Activated CD8-positive, alpha-beta T cell treated with anti-CD3 and anti-CD28 coated beads for 36 hours (primary cell): ENCODE measurements at regions not wholly inside any gene's neighbourhood (a gene's known extent, or its start where the extent isn't known, plus 50 kb on each side); places are given as distances from the start of the nearest gene placed in this dataset.
"Not testable (repeated sequence)": the region's sequence is repeated elsewhere in the genome, so short reads cannot be mapped to it uniquely, and the experiment has no call there.

Source experiments
- ATAC-seq: fragments of 200-7000 bp; cut with Tn5 transposase; one replicate; pipeline ENCODE4 v1.10.0; 2021; ENCODE audit warnings: mild to moderate bottlenecking, moderate library complexity
- CTCF ChIA-PET: fragments of 350-600 bp; sonication (Branson Sonifier 250); formaldehyde crosslinking; loops from one replicate; lab custom pipeline; 2021; ENCODE audit warnings: antibody characterized with exemption; lab: Charles Lee
- POLR2A ChIA-PET: fragments of 350-600 bp; sonication (Branson Sonifier 250); formaldehyde crosslinking; loops from one replicate; lab custom pipeline; 2021; ENCODE audit warnings: antibody characterized with exemption; lab: Charles Lee
- DNase-seq: peaks from one replicate; pipeline ENCODE4 v3.0.0-alpha.2; 2020
- H3K27ac Mint-ChIP-seq: one replicate; pipeline ENCODE4 v1.8.0; 2021; ENCODE audit warnings: mild to moderate bottlenecking, mixed read lengths
- H3K27me3 Mint-ChIP-seq: one replicate; pipeline ENCODE4 v1.8.0; 2021; ENCODE audit warnings: mixed read lengths
- H3K36me3 Mint-ChIP-seq: one replicate; pipeline ENCODE4 v1.8.0; 2021; ENCODE audit warnings: low read depth, mixed read lengths
- H3K4me1 Mint-ChIP-seq: one replicate; pipeline ENCODE4 v1.8.0; 2021; ENCODE audit warnings: low read depth, mixed read lengths
- H3K4me3 Mint-ChIP-seq: one replicate; pipeline ENCODE4 v1.8.0; 2021; ENCODE audit warnings: mild to moderate bottlenecking, moderate library complexity, mixed read lengths
- H3K9me3 Mint-ChIP-seq: one replicate; pipeline ENCODE4 v1.8.0; 2021; ENCODE audit warnings: mixed read lengths
- intact Hi-C: fragments of 100-400 bp; cut with micrococcal nuclease; formaldehyde crosslinking; loops from one replicate; pipeline ENCODE4 v1.10.0; 2022
- TF ChIP-seq, protein P1 (sequence below): fragments of 200-600 bp; IDR thresholded peaks from one replicate; pipeline ENCODE4 v1.8.0; 2022; ENCODE audit warnings: antibody characterized with exemption, mild to moderate bottlenecking

- POLR2A ChIA-PET, result no interaction called here
- no peak for ATAC-seq
These were observed 139.2 kb downstream of the ARL4C start for GRCh38 chr2:234357666-234358065.

GRCh38 chr2:234355808-234356365 lies 141.0 kb downstream of the ARL4C start:
- POLR2A ChIA-PET, result no interaction called here
- DNase-seq (no peak), ATAC-seq (no peak)
- no peaks in the 10 kb centered on the region for H3K36me3 Mint-ChIP-seq
- no peak overlapping the region for H3K4me3 Mint-ChIP-seq
- peaks cover 10% of the 10 kb centered on the region for H3K4me1 Mint-ChIP-seq
- no peaks in the 10 kb centered on the region for H3K27me3 Mint-ChIP-seq
- peak overlapping the region; percentile 18 for H3K27ac Mint-ChIP-seq
- intact Hi-C loops, result no loop called here
- peaks cover 15% of the 10 kb centered on the region for H3K9me3 Mint-ChIP-seq
- CTCF ChIA-PET, result interaction anchor here (1.5 kb wide), 1 partner anchor 13 kb away, joined by 4 read pairs; no protein-coding TSS in a partner anchor
- TF ChIP-seq, protein P1, sequence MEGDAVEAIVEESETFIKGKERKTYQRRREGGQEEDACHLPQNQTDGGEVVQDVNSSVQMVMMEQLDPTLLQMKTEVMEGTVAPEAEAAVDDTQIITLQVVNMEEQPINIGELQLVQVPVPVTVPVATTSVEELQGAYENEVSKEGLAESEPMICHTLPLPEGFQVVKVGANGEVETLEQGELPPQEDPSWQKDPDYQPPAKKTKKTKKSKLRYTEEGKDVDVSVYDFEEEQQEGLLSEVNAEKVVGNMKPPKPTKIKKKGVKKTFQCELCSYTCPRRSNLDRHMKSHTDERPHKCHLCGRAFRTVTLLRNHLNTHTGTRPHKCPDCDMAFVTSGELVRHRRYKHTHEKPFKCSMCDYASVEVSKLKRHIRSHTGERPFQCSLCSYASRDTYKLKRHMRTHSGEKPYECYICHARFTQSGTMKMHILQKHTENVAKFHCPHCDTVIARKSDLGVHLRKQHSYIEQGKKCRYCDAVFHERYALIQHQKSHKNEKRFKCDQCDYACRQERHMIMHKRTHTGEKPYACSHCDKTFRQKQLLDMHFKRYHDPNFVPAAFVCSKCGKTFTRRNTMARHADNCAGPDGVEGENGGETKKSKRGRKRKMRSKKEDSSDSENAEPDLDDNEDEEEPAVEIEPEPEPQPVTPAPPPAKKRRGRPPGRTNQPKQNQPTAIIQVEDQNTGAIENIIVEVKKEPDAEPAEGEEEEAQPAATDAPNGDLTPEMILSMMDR, result no peak

More at GRCh38 chr2:234357666-234358065, 139.2 kb downstream of the ARL4C start:
- peaks cover 10% of the 10 kb centered on the region for H3K4me1 Mint-ChIP-seq
- H3K27me3 Mint-ChIP-seq, result no peaks in the 10 kb centered on the region
- CTCF ChIA-PET, result no interaction called here
- no peaks in the 10 kb centered on the region for H3K36me3 Mint-ChIP-seq
- H3K27ac Mint-ChIP-seq, result no peak overlapping the region
- TF ChIP-seq, protein P1, result no peak
- no peak overlapping the region for H3K4me3 Mint-ChIP-seq
- DNase-seq, result no peak
- peaks cover 10% of the 10 kb centered on the region for H3K9me3 Mint-ChIP-seq
- intact Hi-C loops, result no loop called here

DNA sequence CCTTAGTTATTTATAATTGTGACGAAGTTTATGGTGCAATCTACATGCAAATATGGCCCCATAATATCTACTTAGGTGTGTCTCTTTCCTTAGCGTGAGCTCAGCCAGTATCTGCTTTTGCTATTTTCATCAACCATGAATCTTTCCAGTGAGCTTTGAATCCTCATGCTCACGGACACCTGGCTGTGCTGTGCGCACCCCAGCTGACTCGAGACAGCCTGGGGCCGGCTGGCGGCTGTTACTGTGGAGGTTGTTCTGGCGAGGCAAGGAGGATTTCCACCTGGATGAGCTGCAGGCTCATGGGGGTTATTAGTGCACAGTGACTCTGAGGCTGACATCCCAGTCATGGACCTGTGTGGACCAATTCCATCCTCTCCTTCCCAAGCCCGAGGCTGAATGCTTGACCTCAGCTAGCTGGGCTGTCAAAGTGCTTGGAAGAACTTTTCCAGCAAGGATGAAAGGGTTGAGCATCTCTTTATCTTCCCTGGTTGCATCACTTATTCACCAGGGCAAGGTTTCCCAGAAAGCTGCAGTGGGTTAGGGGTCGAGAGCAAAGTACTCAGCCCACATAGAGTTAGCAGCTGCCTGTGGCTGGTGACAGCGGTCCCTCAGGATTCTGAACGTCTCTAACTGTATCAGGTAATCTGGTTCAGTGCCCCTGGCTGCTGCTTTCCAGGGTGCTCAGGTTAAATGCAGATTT lies 141.7 kb downstream of the ARL4C start:
- Mint-ChIP-seq H3K9me3 (peaks cover 15% of the 10 kb centered on the region), H3K36me3 (no peaks in the 10 kb centered on the region), H3K4me3 (no peak overlapping the region), H3K27me3 (no peaks in the 10 kb centered on the region), H3K27ac (no peak overlapping the region), H3K4me1 (peaks cover 10% of the 10 kb centered on the region)
- DNase-seq, result no peak
- ChIA-PET CTCF (interaction anchor here (1.5 kb wide), 1 partner anchor 13 kb away, joined by 4 read pairs; no protein-coding TSS in a partner anchor), POLR2A (no interaction called here)
- ATAC-seq, result no peak
- intact Hi-C loops, result no loop called here
- TF ChIP-seq, protein P1, result no peak

DNA sequence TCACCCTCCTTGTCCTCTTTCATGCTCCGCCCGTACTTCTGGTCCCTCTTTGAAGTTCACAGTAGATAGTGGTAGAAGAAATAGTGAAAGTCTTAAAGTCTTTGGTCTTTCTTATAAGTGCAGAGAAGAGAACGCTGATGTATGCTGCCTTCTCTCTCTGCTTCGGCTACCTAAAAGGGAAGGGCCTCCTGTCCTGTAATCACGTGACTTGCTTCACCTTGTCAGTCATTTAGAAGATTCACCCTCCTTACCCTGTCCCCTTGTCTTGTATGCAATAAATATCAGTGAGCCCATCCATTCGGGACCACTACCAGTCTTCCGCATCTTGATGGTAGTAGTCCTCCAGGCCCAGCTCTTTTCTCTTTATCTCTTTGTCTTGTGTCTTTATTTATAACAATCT lies 144.6 kb downstream of the ARL4C start:
- ATAC-seq, result no peak
- CTCF ChIA-PET, result no interaction called here
- intact Hi-C loops, result no loop called here

GRCh38 chr2:234351866-234352265 lies 145.0 kb downstream of the ARL4C start:
- POLR2A ChIA-PET, H3K9me3 Mint-ChIP-seq, H3K27ac Mint-ChIP-seq, ATAC-seq, H3K36me3 Mint-ChIP-seq, H3K4me3 Mint-ChIP-seq, DNase-seq, H3K27me3 Mint-ChIP-seq, intact Hi-C loops, CTCF ChIA-PET: not testable (repeated sequence)
- peaks cover 25% of the 10 kb centered on the region for H3K4me1 Mint-ChIP-seq

More for the DNA sequence above, 144.6 kb downstream of the ARL4C start:
- Mint-ChIP-seq H3K4me3 (no peak overlapping the region), H3K27me3 (no peaks in the 10 kb centered on the region), H3K9me3 (peaks cover 9% of the 10 kb centered on the region), H3K27ac (no peak overlapping the region), H3K4me1 (peaks cover 24% of the 10 kb centered on the region), H3K36me3 (no peaks in the 10 kb centered on the region)
- POLR2A ChIA-PET, result no interaction called here
- TF ChIP-seq, protein P1, result no peak
- DNase-seq, result no peak
